ENCODE measurements at regions not wholly inside any gene's neighbourhood (a gene's known extent, or its start where the extent isn't known, plus 50 kb on each side); places are given as distances from the start of the nearest gene placed in this dataset.

DNA sequence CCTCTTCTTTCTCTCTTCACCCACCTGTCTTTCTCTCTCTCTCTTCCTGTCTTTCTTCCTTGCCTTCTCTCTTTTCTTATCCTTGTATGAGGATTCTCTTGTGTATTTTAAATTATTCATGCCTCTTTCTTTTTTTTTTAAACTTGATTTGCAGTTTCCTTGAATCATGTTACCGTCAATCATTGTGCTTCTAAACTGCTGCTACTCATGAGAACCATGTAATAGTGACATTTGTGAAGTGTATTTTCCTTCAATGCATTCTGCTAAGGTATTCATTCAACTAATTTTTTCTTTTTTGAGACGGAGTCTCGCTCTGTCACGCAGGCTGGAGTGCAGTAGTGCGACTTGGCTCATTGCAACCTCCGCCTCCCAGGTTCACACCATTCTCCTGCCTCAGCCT, 539.1 kb upstream of the BRINP3 start:
- Histone ChIP-seq H3K27ac (ENCODE audit: low read depth, low read length) (no peak overlapping the region), H3K36me3 (ENCODE audit: control insufficient read depth, low read length) (no peaks in the 10 kb centered on the region)
- TF ChIP-seq, protein P1, sequence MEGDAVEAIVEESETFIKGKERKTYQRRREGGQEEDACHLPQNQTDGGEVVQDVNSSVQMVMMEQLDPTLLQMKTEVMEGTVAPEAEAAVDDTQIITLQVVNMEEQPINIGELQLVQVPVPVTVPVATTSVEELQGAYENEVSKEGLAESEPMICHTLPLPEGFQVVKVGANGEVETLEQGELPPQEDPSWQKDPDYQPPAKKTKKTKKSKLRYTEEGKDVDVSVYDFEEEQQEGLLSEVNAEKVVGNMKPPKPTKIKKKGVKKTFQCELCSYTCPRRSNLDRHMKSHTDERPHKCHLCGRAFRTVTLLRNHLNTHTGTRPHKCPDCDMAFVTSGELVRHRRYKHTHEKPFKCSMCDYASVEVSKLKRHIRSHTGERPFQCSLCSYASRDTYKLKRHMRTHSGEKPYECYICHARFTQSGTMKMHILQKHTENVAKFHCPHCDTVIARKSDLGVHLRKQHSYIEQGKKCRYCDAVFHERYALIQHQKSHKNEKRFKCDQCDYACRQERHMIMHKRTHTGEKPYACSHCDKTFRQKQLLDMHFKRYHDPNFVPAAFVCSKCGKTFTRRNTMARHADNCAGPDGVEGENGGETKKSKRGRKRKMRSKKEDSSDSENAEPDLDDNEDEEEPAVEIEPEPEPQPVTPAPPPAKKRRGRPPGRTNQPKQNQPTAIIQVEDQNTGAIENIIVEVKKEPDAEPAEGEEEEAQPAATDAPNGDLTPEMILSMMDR (IDR thresholded peaks at IDR 0.05; ENCODE audit: low read depth, low read length, poor library complexity, severe bottlenecking), result no peak
- no peak for TF ChIP-seq EZH2phosphoT487 (IDR thresholded peaks at IDR 0.05; ENCODE audit: borderline replicate concordance, low read length)

GRCh38 chr1:191022856-191023255, 545.2 kb upstream of the BRINP3 start:
- Histone ChIP-seq H3K9me2 (replicated peaks; ENCODE audit: control insufficient read depth, low read length) (no peaks in the 10 kb centered on the region), H3K9me3 (ENCODE audit: control insufficient read depth, insufficient read depth, low read length) (peaks cover 5% of the 10 kb centered on the region; the same call in 1 of the 2 replicates), H3K27ac (ENCODE audit: low read depth, low read length) (no peak overlapping the region), H3K4me2 (ENCODE audit: low read length) (no peak overlapping the region), H3K27me3 (ENCODE audit: control insufficient read depth, low read length) (no peaks in the 10 kb centered on the region), H3K4me3 (ENCODE audit: low read length) (no peak overlapping the region), H3K36me3 (ENCODE audit: control insufficient read depth, low read length) (no peaks in the 10 kb centered on the region), H3F3A (ENCODE audit: control insufficient read depth, insufficient read depth) (no peaks in the 10 kb centered on the region), H3K79me2 (ENCODE audit: control insufficient read depth, low read length) (no peaks in the 10 kb centered on the region), H3K4me1 (ENCODE audit: control insufficient read depth, low read length) (no peaks in the 10 kb centered on the region), H4K20me1 (ENCODE audit: control insufficient read depth, insufficient read depth, low read depth, low read length) (no peaks in the 10 kb centered on the region)
- TF ChIP-seq, protein P1 (IDR thresholded peaks at IDR 0.05; ENCODE audit: low read depth, low read length, poor library complexity, severe bottlenecking), result no peak
- no peak for TF ChIP-seq EZH2phosphoT487 (IDR thresholded peaks at IDR 0.05; ENCODE audit: borderline replicate concordance, low read length)

More for the DNA sequence above, 539.1 kb upstream of the BRINP3 start:
- Histone ChIP-seq H3K27me3 (ENCODE audit: control insufficient read depth, low read length) (no peaks in the 10 kb centered on the region), H3F3A (ENCODE audit: control insufficient read depth, insufficient read depth) (no peaks in the 10 kb centered on the region), H4K20me1 (ENCODE audit: control insufficient read depth, insufficient read depth, low read depth, low read length) (no peaks in the 10 kb centered on the region), H3K4me2 (ENCODE audit: low read length) (no peak overlapping the region), H3K9me2 (replicated peaks; ENCODE audit: control insufficient read depth, low read length) (no peaks in the 10 kb centered on the region), H3K9me3 (ENCODE audit: control insufficient read depth, insufficient read depth, low read length) (no peaks in the 10 kb centered on the region), H3K4me3 (ENCODE audit: low read length) (no peak overlapping the region), H3K79me2 (ENCODE audit: control insufficient read depth, low read length) (no peaks in the 10 kb centered on the region), H3K4me1 (ENCODE audit: control insufficient read depth, low read length) (no peaks in the 10 kb centered on the region)

- H3F3A ChIP-seq (ENCODE audit: control insufficient read depth, insufficient read depth), result no peaks in the 10 kb centered on the region
- H3K4me2 ChIP-seq (ENCODE audit: low read length), result no peak overlapping the region
- H3K27ac ChIP-seq (ENCODE audit: low read depth, low read length), result no peak overlapping the region
- no peaks in the 10 kb centered on the region for H3K79me2 ChIP-seq (ENCODE audit: control insufficient read depth, low read length)
- no peaks in the 10 kb centered on the region for H4K20me1 ChIP-seq (ENCODE audit: control insufficient read depth, insufficient read depth, low read depth, low read length)
- H3K4me1 ChIP-seq (ENCODE audit: control insufficient read depth, low read length), result no peaks in the 10 kb centered on the region
- H3K9me2 ChIP-seq (replicated peaks; ENCODE audit: control insufficient read depth, low read length), result no peaks in the 10 kb centered on the region
- no peak overlapping the region for H3K4me3 ChIP-seq (ENCODE audit: low read length)
- no peak for TF ChIP-seq EZH2phosphoT487 (IDR thresholded peaks at IDR 0.05; ENCODE audit: borderline replicate concordance, low read length)
- TF ChIP-seq, protein P1 (IDR thresholded peaks at IDR 0.05; ENCODE audit: low read depth, low read length, poor library complexity, severe bottlenecking), result no peak
- no peaks in the 10 kb centered on the region for H3K27me3 ChIP-seq (ENCODE audit: control insufficient read depth, low read length)
- H3K36me3 ChIP-seq (ENCODE audit: control insufficient read depth, low read length), result no peaks in the 10 kb centered on the region
- H3K9me3 ChIP-seq (ENCODE audit: control insufficient read depth, insufficient read depth, low read length), result peaks cover 5% of the 10 kb centered on the region; the same call in 1 of the 2 replicates
Measured at GRCh38 chr1:191025896-191026642, 548.4 kb upstream of the BRINP3 start.
